OCI-LY7 (cell line): ENCODE measurements at regions not wholly inside any gene's neighbourhood (a gene's known extent, or its start where the extent isn't known, plus 50 kb on each side); places are given as distances from the start of the nearest gene placed in this dataset.

Experiments used
- BruUV-seq: library from RNA; stranded (reverse); fragments of 400-500 nt; replicated peaks from 2 replicates; lab custom pipeline; 2021; lab: Mats Ljungman, UMichigan
- CTCF ChIA-PET: fragments of 300-600 bp; sonication (Branson Sonifier 250); formaldehyde crosslinking; loops from one replicate; lab custom pipeline; 2022; ENCODE audit warnings: antibody characterized with exemption; ENCODE audit not compliant: unreplicated experiment; lab: Charles Lee
- POLR2A ChIA-PET: fragments of 300-600 bp; sonication (Branson Sonifier 250); formaldehyde crosslinking; loops from one replicate; lab custom pipeline; 2022; ENCODE audit warnings: antibody characterized with exemption; lab: Charles Lee
- DNase-seq: peaks from one replicate; pipeline ENCODE4 v3.0.0-alpha.2; 2015; ENCODE audit warnings: low spot score
- H2AFZ ChIP-seq: fragments of 200-600 bp; sonication (generic), shearing (Covaris generic); 2 replicates; pipeline ENCODE4 v1.6.1; 2014; ENCODE audit warnings: mild to moderate bottlenecking, antibody characterized with exemption, low read length, moderate library complexity
- H3K27ac ChIP-seq: fragments of 200-600 bp; sonication (generic); 2 replicates; pipeline ENCODE4 v1.5.1; 2014; ENCODE audit warnings: mixed run types, low read depth, mild to moderate bottlenecking, moderate library complexity, low read length, inconsistent platforms; ENCODE audit not compliant: poor library complexity, severe bottlenecking
- H3K36me3 ChIP-seq: fragments of 200-600 bp; sonication (generic); 2 replicates; pipeline ENCODE4 v1.6.1; 2014; ENCODE audit warnings: mild to moderate bottlenecking, antibody characterized with exemption, low read length, moderate library complexity, mixed read lengths; ENCODE audit not compliant: insufficient read depth
- H3K4me1 ChIP-seq: fragments of 200-600 bp; sonication (generic); 2 replicates; pipeline ENCODE4 v1.5.1; 2014; ENCODE audit warnings: mild to moderate bottlenecking, low read length; ENCODE audit not compliant: insufficient read depth, poor library complexity, severe bottlenecking
- H3K4me2 ChIP-seq: fragments of 200-600 bp; sonication (generic); 2 replicates; pipeline ENCODE4 v1.6.1; 2014; ENCODE audit warnings: mild to moderate bottlenecking, low read length
- H3K4me3 ChIP-seq: fragments of 200-600 bp; sonication (generic); 2 replicates; pipeline ENCODE4 v1.5.1; 2014; ENCODE audit warnings: mild to moderate bottlenecking, low read depth, low read length; ENCODE audit not compliant: poor library complexity, severe bottlenecking
- H3K79me2 ChIP-seq: fragments of 200-600 bp; sonication (generic); 2 replicates; pipeline ENCODE4 v1.6.1; 2016; ENCODE audit warnings: low read depth, mild to moderate bottlenecking, low read length, moderate library complexity, mixed read lengths; ENCODE audit not compliant: insufficient read depth
- H3K9me2 ChIP-seq: fragments of 200-600 bp; sonication (generic); 2 replicates; pipeline ENCODE4 v1.6.1; 2016; ENCODE audit warnings: mild to moderate bottlenecking, low read length, mixed read lengths; ENCODE audit not compliant: insufficient read depth
- H3K9me3 ChIP-seq: fragments of 200-600 bp; sonication (generic); 2 replicates; pipeline ENCODE4 v1.6.1; 2014; ENCODE audit warnings: mild to moderate bottlenecking, mixed run types, low read length, mixed read lengths
- H4K20me1 ChIP-seq: fragments of 200-600 bp; sonication (generic); 2 replicates; pipeline ENCODE4 v1.6.1; 2014; ENCODE audit warnings: mild to moderate bottlenecking, antibody characterized with exemption, low read length, moderate library complexity, mixed read lengths; ENCODE audit not compliant: insufficient read depth
- EZH2phosphoT487 ChIP-seq: fragments of 200-600 bp; sonication (generic); IDR thresholded peaks from 2 replicates; pipeline ENCODE4 v1.6.1; 2018; ENCODE audit warnings: low read depth, borderline replicate concordance, mild to moderate bottlenecking, mixed run types, antibody characterized with exemption, low read length, moderate library complexity, mixed read lengths
- intact Hi-C: fragments of 100-400 bp; cut with micrococcal nuclease; formaldehyde crosslinking; loops from one replicate; pipeline ENCODE4 v1.10.0; 2022; ENCODE audit not compliant: unreplicated experiment
- TF ChIP-seq, protein P1 (sequence below): fragments of 200-600 bp; sonication (generic); conservative IDR thresholded peaks from 2 replicates; pipeline ENCODE4 v1.5.1; 2014; ENCODE audit warnings: mild to moderate bottlenecking, antibody characterized with exemption, low read length, moderate library complexity, mixed read lengths

- no peak for DNase-seq
- H3K4me2 ChIP-seq: no peak overlapping the region
These were observed 194.5 kb upstream of the CDH13 start for GRCh38 chr16:82432261-82432660.

DNA sequence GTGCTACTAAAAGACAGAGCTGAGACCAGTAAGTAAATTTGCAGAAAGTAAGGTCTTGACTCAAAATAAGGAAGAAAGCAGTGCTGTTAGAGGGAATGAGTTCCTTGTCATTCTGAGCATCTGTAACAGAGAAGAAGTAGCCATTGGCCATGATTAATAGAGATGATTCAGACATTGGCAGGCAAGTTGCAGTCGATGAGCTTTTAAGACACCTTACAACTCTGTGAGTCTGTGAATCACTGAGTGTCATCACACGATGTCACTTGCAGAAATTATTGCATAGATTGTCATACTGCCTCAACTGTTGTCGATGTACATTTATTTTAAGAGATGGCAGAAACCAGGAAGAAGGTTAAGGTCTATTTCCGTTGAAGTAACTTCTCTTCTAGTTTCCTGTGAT lies 201.1 kb upstream of the CDH13 start:
- CTCF ChIA-PET: no interaction called here
- Histone ChIP-seq H3K4me3 (no peak overlapping the region), H4K20me1 (no peaks in the 10 kb centered on the region), H3K4me2 (no peak overlapping the region), H3K36me3 (no peaks in the 10 kb centered on the region), H2AFZ (no peak overlapping the region), H3K79me2 (no peaks in the 10 kb centered on the region), H3K4me1 (no peaks in the 10 kb centered on the region), H3K27ac (no peak overlapping the region), H3K9me2 (no peaks in the 10 kb centered on the region), H3K9me3 (no peaks in the 10 kb centered on the region)
- intact Hi-C loops: no loop called here
- BruUV-seq: no TSS peak
- POLR2A ChIA-PET: no interaction called here
- TF ChIP-seq EZH2phosphoT487: no peak
- TF ChIP-seq, protein P1, sequence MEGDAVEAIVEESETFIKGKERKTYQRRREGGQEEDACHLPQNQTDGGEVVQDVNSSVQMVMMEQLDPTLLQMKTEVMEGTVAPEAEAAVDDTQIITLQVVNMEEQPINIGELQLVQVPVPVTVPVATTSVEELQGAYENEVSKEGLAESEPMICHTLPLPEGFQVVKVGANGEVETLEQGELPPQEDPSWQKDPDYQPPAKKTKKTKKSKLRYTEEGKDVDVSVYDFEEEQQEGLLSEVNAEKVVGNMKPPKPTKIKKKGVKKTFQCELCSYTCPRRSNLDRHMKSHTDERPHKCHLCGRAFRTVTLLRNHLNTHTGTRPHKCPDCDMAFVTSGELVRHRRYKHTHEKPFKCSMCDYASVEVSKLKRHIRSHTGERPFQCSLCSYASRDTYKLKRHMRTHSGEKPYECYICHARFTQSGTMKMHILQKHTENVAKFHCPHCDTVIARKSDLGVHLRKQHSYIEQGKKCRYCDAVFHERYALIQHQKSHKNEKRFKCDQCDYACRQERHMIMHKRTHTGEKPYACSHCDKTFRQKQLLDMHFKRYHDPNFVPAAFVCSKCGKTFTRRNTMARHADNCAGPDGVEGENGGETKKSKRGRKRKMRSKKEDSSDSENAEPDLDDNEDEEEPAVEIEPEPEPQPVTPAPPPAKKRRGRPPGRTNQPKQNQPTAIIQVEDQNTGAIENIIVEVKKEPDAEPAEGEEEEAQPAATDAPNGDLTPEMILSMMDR: no peak
- no peak for DNase-seq

More at GRCh38 chr16:82432261-82432660, 194.5 kb upstream of the CDH13 start:
- Histone ChIP-seq H3K27ac (no peak overlapping the region), H3K9me2 (no peaks in the 10 kb centered on the region), H3K36me3 (no peaks in the 10 kb centered on the region), H3K4me1 (no peaks in the 10 kb centered on the region), H3K9me3 (no peaks in the 10 kb centered on the region), H4K20me1 (no peaks in the 10 kb centered on the region), H2AFZ (no peak overlapping the region), H3K4me3 (no peak overlapping the region), H3K79me2 (no peaks in the 10 kb centered on the region)
- POLR2A ChIA-PET: no interaction called here
- intact Hi-C loops: no loop called here
- TF ChIP-seq, protein P1: no peak
- TF ChIP-seq EZH2phosphoT487: no peak
- no TSS peak for BruUV-seq
- CTCF ChIA-PET: no interaction called here

- TF ChIP-seq, protein P1: no peak
- TF ChIP-seq EZH2phosphoT487: no peak
- no peaks in the 10 kb centered on the region for H3K4me1 ChIP-seq
- H3K36me3 ChIP-seq: no peaks in the 10 kb centered on the region
- BruUV-seq: no TSS peak
- no peak overlapping the region for H2AFZ ChIP-seq
- no peak overlapping the region for H3K27ac ChIP-seq
- no peak overlapping the region for H3K4me3 ChIP-seq
- no peak overlapping the region for H3K4me2 ChIP-seq
- no peaks in the 10 kb centered on the region for H3K9me2 ChIP-seq
- CTCF ChIA-PET: no interaction called here
- H3K9me3 ChIP-seq: no peaks in the 10 kb centered on the region
- DNase-seq: no peak
- H3K79me2 ChIP-seq: no peaks in the 10 kb centered on the region
- intact Hi-C loops: no loop called here
- POLR2A ChIA-PET: no interaction called here
- H4K20me1 ChIP-seq: no peaks in the 10 kb centered on the region
These were observed 204.9 kb upstream of the CDH13 start for GRCh38 chr16:82421851-82422250.
